NCI-H69 (cell line): ENCODE measurements at regions not wholly inside any gene's neighbourhood (a gene's known extent, or its start where the extent isn't known, plus 50 kb on each side); places are given as distances from the start of the nearest gene placed in this dataset.
"Not testable (repeated sequence)": the region's sequence is repeated elsewhere in the genome, so short reads cannot be mapped to it uniquely, and the experiment has no call there.

Source experiments
- DNase-seq: peaks from one replicate; lab custom pipeline; 2025; lab: John Stamatoyannopoulos, UW

DNA sequence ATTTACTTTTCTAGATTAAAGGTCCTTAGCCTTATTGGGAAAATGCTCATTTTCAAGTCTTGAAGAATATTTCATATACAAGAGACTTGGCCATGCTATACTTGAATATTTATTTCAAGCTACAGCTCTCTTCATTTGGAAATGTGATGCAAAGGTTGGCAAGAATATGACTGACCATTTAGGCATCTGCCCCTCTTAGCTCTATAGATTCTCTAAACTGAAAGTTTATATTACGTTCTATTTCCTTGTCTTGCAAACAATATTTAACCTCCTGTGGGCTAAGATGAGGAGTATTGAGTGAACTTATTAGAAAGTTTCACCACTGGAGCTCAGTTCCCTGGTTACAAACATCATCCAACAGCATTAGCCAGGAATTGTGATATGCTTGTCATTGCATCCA lies 593.1 kb downstream of the MAT2B start:
- no peak for DNase-seq

DNA sequence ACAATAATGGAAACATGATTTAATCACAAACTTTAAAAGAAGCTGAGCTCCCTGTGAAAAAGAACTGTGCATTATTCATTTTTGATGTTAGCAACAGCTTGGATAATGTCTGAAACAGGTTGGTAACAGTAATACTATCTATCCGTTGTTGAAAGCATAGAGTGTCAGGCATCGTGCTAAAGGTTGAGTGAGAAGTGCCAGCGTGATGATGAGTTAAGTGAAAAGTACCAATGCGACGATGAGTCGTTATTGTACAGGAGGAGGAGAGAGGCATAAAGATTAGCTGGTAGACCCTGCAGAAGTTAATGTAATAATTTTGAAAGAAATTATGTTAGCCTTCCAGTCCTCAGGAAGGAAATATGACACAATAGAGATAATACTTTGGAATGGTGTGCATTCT lies 593.6 kb downstream of the MAT2B start:
- no peak for DNase-seq

DNA sequence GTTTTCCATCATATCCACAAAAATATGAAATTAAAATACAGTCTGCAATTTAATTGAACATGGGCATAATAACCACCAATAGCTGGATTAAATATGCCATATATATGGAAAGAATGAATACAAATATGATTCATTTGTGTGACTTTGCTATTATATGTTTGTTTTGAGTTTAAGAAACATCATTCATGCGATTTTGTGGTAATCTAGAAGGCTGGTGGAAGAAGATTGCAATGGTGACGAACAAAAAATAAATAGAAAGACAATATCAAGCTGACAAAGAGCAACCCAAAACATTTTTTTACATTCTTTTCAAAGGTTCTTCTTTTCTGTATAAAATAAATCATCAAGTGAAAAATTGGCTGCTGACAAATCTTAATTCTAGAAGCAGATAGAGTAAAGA lies 610.0 kb downstream of the MAT2B start:
- no peak for DNase-seq

DNA sequence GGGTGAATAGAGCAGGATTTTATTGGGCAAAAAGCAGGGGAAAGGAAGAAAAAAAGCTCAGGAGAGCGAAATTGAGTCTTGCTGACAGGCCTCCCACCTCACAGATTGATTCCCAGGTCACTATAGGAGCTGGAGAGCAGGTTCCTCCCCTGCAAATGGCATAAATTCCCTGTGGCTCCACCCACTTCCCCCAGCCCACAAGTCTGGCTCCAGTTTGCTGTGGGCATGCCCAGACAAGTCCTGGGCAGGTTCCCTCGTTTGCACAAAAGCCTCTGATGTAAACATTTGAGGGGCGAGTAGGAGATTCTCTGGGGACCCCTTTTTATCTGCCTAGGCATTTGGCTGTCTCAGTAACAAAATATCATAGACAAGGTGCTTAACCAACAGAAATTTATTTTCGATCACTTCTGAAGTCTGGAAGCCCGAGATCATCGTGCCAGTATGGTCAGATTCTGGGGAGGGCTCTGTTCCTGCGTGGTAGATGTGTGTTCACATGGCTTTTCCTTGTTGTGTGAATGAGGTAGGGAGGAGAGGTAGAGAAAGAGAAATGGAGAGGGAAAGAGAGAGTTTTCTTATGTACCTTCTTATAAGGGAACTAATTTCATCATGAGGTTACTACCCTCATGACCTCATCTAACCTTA lies 614.5 kb downstream of the MAT2B start:
- DNase-seq: peak; percentile 90

DNA sequence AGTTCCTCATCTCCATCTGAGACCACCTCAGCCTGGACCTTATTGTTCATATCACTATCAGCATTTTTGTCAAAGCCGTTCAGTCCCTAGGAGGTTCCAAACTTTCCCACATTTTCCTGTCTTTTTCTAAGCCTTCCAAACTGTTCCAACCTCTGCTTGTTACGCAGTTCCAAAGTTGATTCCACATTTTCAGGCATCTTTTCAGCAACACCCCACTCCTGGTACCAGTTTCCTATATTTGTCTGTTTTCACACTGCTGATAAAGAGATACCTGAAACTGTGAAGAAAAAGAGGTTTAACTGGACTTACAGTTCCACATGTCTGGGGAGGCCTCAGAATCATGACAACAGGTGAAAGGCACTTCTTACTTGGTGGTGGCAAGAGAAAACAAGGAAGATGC lies 622.1 kb downstream of the MAT2B start:
- no peak for DNase-seq

DNA sequence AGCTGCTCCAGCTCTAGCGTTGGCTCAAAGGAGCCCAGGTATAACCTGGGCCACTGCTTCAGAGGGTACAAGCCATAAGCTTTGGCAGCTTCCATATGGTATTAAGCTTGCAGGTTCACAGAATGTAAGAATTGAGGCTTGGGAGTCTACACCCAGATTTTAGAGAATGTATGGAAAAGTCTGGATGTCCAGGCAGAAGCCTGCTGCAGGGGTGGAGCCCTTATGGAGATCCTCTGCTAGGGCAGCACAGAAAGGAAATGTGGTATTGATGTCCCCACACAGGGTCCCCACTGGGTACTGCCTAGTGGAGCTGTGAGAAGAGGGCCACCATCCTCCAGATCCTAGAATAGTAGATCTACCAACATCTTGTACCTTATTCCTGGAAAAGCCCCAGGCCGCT lies 626.9 kb downstream of the MAT2B start:
- DNase-seq: no peak

DNA sequence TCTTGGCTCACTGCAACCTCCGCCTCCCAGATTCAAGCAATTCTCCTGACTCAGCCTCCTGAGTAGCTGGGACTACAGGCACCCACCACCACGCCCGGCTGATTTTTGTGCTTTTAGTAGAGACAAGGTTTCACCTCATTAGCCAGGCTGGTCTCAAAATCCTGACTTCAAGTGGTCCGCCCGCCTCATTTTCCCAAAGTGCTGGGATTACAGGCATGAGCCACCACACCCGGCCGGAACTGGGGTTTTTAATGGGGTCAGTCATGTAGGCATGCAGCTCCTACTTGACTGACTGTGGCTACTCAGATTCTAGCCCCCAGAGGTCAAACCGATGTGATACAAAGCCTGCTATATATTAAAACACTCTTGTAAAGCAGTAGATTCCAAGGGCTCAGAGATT lies 631.7 kb downstream of the MAT2B start:
- DNase-seq: no peak

DNA sequence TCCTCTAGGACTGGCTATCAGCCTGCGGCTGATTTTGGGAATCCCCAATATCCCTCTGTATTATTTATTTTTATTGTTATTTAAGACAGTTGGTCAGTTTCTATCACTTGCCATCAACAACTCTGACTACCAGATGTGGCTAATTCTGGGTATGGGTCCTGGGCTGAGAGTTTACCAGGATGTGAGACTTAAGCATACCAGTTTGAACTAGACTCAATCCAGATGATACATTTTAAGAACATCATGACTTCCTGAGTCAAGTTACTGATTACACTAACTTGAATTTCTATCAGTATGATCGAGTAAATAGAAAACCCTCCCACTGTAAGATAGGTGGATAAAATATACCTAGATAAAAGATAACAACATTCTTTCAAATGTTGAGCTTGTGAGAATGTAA lies 634.0 kb downstream of the MAT2B start:
- no peak for DNase-seq

DNA sequence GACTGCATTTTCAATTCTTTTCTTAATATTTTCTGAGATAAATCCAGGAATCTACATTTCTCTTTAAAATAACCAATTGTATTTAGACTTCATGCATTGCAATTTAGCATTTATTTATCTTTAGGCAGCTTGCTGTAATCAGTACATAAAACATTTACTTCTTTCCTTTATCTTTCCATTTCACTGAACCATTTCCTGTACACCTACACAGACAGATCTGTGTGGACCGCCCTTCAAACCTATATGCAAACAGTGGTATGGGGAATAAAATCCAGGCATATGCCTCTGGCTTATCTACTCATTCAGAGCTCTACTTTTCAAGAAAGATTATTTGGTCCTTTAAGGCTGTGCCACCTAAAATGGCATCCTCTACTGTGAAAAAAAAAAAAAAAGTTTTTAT lies 640.0 kb downstream of the MAT2B start:
- peak; percentile 12 for DNase-seq

DNA sequence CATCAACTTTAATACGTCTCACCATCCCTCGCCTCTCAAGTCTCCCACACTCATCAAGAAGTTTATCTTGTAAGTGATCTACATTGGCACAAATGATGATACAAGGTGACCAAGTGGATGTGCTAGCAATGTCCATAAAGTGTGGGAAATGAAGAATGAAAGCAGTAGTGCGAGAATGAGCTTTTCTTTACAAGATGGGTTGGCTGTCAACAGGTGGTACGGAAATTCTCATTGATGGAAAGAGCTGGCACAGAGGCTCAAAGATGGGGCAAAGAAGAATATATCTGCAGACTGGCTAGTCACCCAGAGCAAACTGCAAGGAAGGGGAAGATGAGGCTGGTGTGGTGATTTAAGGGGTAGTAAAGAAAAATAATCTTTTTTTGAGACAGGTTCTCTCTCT lies 640.8 kb downstream of the MAT2B start:
- no peak for DNase-seq

DNA sequence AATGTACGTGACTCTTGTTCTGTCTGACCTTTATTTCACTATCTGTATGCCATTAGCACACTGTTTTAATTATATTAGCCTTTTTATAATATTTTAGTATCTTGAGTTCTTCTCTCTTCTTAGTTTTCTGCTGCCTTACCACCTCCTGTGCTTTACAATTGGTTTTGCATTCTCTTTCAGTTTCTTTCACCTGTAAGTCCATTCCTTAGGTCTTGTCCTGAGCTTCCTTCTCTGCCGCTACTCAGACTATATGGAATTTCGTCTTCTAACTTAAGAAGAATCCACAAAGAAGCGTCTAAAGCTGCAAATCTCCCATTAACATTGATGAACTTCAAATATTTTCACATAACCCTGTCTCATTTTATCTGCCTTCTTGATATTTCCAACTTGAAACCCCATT lies 642.9 kb downstream of the MAT2B start:
- no peak for DNase-seq

DNA sequence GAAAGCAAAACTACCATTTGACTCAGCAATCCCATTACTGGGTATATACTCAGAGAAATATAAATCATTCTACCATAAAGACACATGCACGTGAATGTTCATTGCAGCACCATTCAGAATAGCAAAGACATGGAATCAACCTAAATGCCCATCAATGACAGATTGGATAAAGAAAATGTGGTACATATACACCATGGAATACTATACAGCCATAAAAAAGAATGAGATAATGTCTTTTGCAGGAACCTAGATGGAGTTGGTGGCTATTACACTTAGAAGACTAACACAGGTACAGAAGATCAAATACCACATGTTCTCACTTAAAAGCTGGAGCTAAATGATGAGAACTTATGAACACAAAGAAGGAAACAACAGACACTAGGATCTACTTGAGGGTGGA lies 647.1 kb downstream of the MAT2B start:
- DNase-seq: not testable (repeated sequence)

DNA sequence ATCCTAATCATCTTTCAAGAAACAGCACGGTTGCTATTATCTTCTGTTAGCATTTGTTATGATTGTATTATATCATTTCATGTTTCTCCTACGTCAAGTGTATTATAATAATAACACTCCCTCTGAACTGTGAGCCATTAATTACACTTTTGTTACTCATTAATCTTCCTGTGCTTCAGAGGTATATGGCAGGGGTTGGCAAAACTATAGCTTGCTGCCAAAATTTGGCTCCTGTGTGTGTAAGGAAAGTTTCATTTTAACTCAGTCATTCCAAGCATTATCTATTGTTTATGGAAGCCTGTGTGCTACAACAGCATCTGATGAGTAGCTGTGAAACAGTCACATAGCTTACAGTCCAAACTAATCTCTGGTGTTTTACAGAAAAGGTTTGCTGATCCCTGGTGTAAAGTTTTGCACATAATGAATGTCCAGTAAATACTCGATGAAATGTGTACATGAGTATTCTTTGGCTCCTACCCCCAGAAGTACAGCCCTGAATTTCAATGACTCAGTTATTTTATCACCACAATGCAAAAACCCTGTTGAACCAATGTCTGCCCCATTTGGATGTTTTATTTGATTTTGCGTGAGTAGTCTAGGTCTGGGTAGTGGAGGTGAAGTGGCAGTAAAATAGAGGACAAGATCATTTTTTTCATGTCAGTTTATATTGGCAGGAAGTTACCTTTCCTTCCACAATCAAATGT lies 648.2 kb downstream of the MAT2B start:
- peak; percentile 60 for DNase-seq

DNA sequence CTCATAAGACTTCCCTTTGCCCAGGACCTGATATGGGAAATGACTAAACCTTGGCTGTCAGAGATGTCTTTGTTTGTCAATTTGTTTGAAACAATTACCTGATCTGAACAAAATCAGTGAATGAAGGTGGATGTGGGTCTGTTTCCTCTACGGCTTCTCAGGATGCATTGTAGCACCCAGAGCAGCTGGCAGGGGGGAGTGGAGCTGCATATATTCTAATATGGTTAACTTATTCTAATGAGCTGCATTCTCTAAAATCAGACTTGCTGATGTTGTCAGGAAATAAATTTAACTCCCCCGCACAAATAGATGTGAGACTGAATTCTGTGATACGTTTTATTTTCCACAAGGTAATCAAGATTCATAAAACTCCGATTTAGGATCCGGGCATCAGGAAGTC lies 665.4 kb downstream of the MAT2B start:
- DNase-seq: no peak

DNA sequence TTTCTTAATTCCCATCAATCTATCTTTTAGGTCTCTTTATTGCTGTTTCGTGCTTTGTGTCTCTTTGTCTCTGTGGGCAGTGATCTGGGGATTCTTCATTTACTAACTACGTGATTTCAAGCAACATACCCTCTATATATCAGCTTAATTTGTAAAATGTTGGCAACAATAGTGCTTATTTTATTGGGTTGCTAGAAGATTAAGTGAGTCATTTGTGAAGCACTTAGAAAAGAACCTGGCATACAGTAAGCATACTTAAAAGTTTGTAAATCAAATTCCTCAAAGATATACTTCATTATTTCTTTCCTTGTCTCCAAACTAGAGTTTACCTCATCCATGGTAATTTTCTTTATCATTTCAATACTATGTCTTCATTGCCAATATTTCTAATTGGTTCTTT lies 669.7 kb downstream of the MAT2B start:
- no peak for DNase-seq

DNA sequence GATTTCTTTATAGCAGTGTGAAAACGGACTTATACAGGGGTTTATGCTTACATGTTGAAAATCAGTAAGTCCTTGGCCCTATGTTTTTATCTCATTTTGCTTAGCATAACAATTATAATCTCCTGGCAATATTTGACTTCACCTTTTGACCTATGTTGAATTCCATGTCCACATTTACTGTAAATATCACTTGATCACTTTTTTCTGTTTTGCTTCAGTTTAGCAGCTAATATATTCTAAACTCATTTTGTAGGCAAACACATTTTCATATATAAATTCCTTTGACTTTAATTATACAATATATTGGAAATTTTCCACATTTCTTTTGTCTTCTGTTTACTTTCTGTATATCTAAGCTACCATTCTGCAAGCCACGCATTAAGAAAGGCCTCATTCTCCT lies 674.0 kb downstream of the MAT2B start:
- no peak for DNase-seq

DNA sequence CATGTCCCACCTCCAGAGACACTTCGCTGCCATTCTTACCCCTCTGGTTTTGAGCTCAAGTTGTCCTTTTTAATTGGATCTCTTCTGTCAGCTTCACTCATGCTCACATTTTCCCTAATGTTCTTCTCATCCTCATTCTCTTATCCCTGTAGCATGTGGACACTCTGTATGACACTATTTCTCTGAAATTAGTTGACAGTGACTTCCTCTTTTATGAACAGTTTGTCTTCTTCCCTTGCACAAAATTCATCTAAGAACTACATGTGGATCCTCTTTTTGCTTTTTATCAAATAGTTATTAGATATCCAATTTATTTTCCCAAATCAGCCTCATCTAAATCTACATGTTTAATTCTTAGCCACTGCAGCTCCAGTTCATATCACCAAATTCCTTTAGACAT lies 676.2 kb downstream of the MAT2B start:
- DNase-seq: no peak

DNA sequence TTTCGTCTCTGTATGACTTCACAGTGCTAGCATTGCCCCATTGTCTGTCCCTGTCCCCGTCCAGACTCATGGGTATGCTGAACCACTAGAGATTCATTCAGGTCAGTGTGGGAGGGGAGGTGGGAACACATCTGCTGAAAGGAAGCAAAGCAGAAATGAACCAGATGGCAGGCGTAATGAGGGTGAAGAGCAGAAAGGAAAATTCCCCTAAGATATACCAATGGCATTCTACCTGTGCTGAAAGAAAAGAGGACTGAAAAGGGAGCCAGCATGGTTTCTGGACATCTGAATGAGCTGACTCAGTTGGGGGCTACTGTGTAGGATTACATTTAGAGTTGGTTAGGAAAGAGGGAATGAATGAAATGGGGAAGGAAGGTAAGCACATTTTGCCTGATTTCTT lies 678.7 kb downstream of the MAT2B start:
- peak; percentile 97 for DNase-seq

DNA sequence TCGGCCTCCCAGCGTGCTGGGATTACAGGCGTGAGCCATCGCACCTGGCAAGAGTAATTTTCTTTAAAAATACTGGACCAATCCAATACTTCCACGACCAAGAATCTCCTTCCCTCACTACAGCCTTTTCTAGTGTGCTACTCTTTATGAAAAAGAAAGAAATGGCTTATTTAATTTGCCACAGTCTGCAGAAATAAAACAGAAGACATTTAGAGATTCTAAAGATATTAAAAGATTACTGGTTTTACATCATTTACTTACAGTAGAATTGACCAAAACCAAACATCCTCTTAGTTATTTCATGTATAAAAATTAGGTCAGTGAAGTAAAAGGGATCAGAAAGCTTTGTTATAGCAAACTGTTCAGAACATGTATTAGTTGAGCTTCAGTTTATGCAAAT lies 679.6 kb downstream of the MAT2B start:
- DNase-seq: no peak

DNA sequence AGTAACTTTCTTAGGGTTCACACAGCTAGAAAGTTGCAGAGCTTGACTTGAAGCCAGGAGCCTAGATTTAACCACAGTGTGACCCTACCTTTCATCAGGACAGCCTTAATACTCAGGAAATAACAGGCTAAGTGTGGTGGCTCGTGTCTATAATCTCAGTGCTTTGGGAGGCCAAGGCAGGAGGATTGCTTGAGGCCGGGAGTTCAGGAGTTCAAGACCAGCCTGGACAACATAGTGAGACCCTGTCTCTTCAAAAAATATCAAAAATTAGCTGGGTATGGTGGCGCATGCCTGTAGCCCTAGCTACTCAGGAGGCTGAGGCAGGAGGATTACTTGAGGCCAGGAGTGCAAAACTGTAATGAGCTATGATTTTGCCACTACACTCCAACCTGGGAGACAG lies 681.1 kb downstream of the MAT2B start:
- DNase-seq: no peak

DNA sequence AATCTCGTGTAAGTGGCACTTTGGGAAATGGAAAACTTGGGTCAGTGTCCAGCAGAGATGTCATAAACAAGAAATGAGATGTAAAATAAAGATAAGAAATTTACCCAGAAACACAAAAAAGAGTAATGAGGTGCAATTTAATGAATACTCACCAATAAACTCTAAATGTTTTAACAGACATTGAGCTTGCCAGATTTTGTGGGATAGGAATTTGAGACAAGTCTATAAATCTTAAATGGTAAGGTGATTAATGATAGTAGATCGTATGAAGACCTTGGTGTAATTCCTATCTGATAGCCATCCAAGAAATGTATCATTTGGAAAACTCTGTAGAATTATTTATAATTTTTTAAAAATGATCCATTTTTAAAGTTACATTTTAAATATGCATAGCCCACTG lies 682.4 kb downstream of the MAT2B start:
- DNase-seq: no peak

DNA sequence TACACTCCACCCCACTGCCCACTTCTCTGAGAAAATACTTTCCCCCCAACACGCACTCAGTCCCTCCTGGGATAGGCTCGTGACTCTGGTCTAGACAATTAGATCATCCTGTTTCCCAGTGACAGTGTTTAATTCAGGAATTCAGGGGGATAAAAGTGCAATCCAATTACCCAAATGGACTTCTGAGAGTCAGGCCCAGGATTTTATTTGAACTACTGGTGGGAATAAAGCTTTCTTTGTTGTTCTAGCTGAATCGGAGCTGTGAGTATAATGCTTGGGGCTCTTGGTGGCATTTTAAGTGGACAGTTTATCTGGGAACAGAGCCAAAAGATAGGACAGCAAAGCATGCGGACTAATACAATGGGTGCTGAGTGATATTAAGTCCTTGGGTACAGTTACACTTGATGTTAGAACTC lies 683.3 kb downstream of the MAT2B start:
- peak; percentile 94 for DNase-seq

DNA sequence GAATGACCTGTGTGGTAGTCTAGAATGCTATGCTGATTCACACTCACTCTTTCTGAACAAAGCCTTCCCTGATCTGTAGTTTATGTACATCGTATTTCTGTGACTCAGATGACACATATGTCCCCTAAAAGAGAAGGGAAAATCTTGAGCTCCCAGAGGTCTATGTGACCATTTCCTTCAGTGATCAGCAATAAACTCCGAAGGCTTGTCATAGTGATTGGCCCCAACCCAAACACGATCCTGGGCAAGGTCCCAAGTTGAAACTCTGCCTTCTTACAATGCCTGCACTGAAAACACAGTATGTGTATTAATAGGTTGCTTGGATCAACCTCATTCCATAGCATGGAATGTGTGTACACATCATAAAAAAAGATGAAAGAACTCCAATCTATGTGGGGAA lies 685.8 kb downstream of the MAT2B start:
- peak; percentile 29 for DNase-seq

DNA sequence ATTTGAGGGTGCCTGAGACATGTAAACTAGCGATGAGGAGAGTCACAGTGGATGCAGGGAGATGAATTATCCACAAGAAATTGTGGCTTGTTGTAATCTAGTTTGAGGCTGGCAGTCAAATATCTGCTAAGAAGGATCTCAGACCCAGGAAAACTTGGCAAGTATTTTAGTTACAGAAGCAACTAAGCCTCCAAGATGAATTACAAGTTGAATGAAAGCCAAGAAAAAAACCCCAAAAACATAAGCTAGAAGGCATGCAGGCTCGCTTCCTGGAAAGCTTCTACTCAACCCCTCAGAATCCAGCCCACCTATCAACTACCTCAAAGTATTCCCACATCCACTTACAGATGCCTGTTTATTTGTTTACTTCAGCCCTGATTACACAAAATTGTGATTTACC lies 696.9 kb downstream of the MAT2B start:
- DNase-seq: no peak
